Neural cell (in vitro differentiated cells): ENCODE measurements at regions not wholly inside any gene's neighbourhood (a gene's known extent, or its start where the extent isn't known, plus 50 kb on each side); places are given as distances from the start of the nearest gene placed in this dataset.

Experiments
- H2AFZ ChIP-seq: fragments of 200-600, 300-800 bp; sonication (generic), shearing (Covaris generic); 2 replicates; pipeline ENCODE4 v1.6.0; 2014; ENCODE audit warnings: low read depth, mild to moderate bottlenecking, antibody characterized with exemption, low read length, moderate library complexity
- H3F3A ChIP-seq: fragments of 200-600 bp; shearing (Covaris generic); 2 replicates; pipeline ENCODE4 v1.6.1; 2016; ENCODE audit warnings: mild to moderate bottlenecking, moderate library complexity, mixed read lengths, antibody characterized with exemption, low read length; ENCODE audit not compliant: insufficient read depth, poor library complexity, severe bottlenecking
- H3K27ac ChIP-seq: fragments of 200-600, 300-800 bp; sonication (generic), shearing (Covaris generic); 2 replicates; pipeline ENCODE4 v1.5.1; 2014; ENCODE audit warnings: mild to moderate bottlenecking, low read length, moderate library complexity
- H3K27me3 ChIP-seq: fragments of 300-800, 200-600 bp; sonication (generic), shearing (Covaris generic); 2 replicates; pipeline ENCODE4 v1.6.0; 2014; ENCODE audit warnings: mild to moderate bottlenecking, low read depth, low read length, moderate library complexity; ENCODE audit not compliant: insufficient read depth
- H3K36me3 ChIP-seq: fragments of 300-800, 200-600 bp; sonication (generic), shearing (Covaris generic); 2 replicates; pipeline ENCODE4 v1.5.1; 2014; ENCODE audit warnings: mild to moderate bottlenecking, antibody characterized with exemption, low read length, moderate library complexity; ENCODE audit not compliant: insufficient read depth
- H3K4me2 ChIP-seq: fragments of 300-800, 200-600 bp; sonication (generic), shearing (Covaris generic); 2 replicates; pipeline ENCODE4 v1.6.0; 2014; ENCODE audit warnings: mild to moderate bottlenecking, low read length
- H3K4me3 ChIP-seq: fragments of 300-800, 200-600 bp; sonication (generic), shearing (Covaris generic); 2 replicates; pipeline ENCODE4 v1.5.1; 2014; ENCODE audit warnings: mild to moderate bottlenecking, low read length, moderate library complexity
- H3K79me2 ChIP-seq: fragments of 200-600 bp; shearing (Covaris generic); replicated peaks from 2 replicates; pipeline ENCODE4 v1.6.0; 2014; ENCODE audit warnings: mild to moderate bottlenecking, low read length, moderate library complexity; ENCODE audit not compliant: insufficient read depth
- H3K9ac ChIP-seq: fragments of 300-800, 200-600 bp; sonication (generic), shearing (Covaris generic); 2 replicates; pipeline ENCODE4 v1.6.1; 2016; ENCODE audit warnings: mild to moderate bottlenecking, low read length, mixed read lengths
- H3K9me2 ChIP-seq: fragments of 200-600 bp; shearing (Covaris generic); 2 replicates; pipeline ENCODE4 v1.6.1; 2016; ENCODE audit warnings: mild to moderate bottlenecking, low read length, mixed read lengths; ENCODE audit not compliant: insufficient read depth
- H3K9me3 ChIP-seq: fragments of 200-600, 300-800 bp; sonication (generic), shearing (Covaris generic); 2 replicates; pipeline ENCODE4 v1.6.1; 2016; ENCODE audit warnings: mild to moderate bottlenecking, mixed run types, low read length, moderate library complexity, mixed read lengths
- H4K20me1 ChIP-seq: fragments of 200-600 bp; shearing (Covaris generic); 2 replicates; pipeline ENCODE4 v1.6.1; 2016; ENCODE audit warnings: mild to moderate bottlenecking, mixed run types; ENCODE audit not compliant: insufficient read depth
- CTCF ChIP-seq: fragments of 450-650 bp; IDR thresholded peaks from 2 replicates; pipeline ENCODE4 v1.5.1; 2014; ENCODE audit warnings: antibody characterized with exemption, mild to moderate bottlenecking, moderate library complexity; ENCODE audit not compliant: poor library complexity, severe bottlenecking
- EP300 ChIP-seq: fragments of 450-650 bp; conservative IDR thresholded peaks from 2 replicates; pipeline ENCODE4 v1.6.1; 2014; ENCODE audit warnings: antibody characterized with exemption, mild to moderate bottlenecking, moderate library complexity; ENCODE audit not compliant: poor library complexity, severe bottlenecking
- EZH2 ChIP-seq: fragments of 200-600, 300-800 bp; shearing (Covaris generic), sonication (generic); IDR thresholded peaks from 2 replicates; pipeline ENCODE4 v1.6.1; 2014; ENCODE audit warnings: antibody characterized with exemption, low read length, borderline replicate concordance, mild to moderate bottlenecking; ENCODE audit not compliant: insufficient read depth, poor library complexity, severe bottlenecking
- MXI1 ChIP-seq: fragments of 450-650 bp; conservative IDR thresholded peaks from 2 replicates; pipeline ENCODE4 v1.6.1; 2014; ENCODE audit warnings: antibody characterized with exemption, mild to moderate bottlenecking; ENCODE audit not compliant: poor library complexity, severe bottlenecking
- POLR2AphosphoS5 ChIP-seq: IDR thresholded peaks from 2 replicates; pipeline ENCODE4 v1.6.1; 2012
- RAD21 ChIP-seq: fragments of 450-650 bp; conservative IDR thresholded peaks from 2 replicates; pipeline ENCODE4 v1.6.1; 2014; ENCODE audit warnings: antibody characterized with exemption, mild to moderate bottlenecking, moderate library complexity
- REST ChIP-seq: IDR thresholded peaks from 2 replicates; pipeline ENCODE4 v1.6.1; 2012; ENCODE audit warnings: borderline replicate concordance
- SMC3 ChIP-seq: fragments of 450-650 bp; conservative IDR thresholded peaks from 2 replicates; pipeline ENCODE4 v1.6.1; 2014; ENCODE audit warnings: antibody characterized with exemption, mild to moderate bottlenecking, moderate library complexity; ENCODE audit not compliant: poor library complexity
- TAF1 ChIP-seq: IDR thresholded peaks from 2 replicates; pipeline ENCODE4 v1.6.1; 2012; ENCODE audit warnings: low read depth

GRCh38 chr2:161100211-161100895, 59.9 kb upstream of the TANK start:
- Histone ChIP-seq H4K20me1 (no peaks in the 10 kb centered on the region), H3K27ac (no peak overlapping the region), H3K9ac (no peak overlapping the region), H3K4me3 (no peak overlapping the region), H3K36me3 (no peaks in the 10 kb centered on the region), H3F3A (no peaks in the 10 kb centered on the region), H3K79me2 (no peaks in the 10 kb centered on the region), H2AFZ (no peak overlapping the region), H3K4me2 (no peak overlapping the region), H3K27me3 (no peaks in the 10 kb centered on the region), H3K9me2 (no peaks in the 10 kb centered on the region), H3K9me3 (no peaks in the 10 kb centered on the region)
- no peak for TF ChIP-seq TAF1
- TF ChIP-seq EP300 = no peak
- no peak for TF ChIP-seq RAD21
- TF ChIP-seq REST = no peak
- no peak for TF ChIP-seq EZH2
- no peak for TF ChIP-seq POLR2AphosphoS5
- TF ChIP-seq CTCF = no peak
- no peak for TF ChIP-seq SMC3
- TF ChIP-seq MXI1 = no peak

- no peaks in the 10 kb centered on the region for H3K9me3 ChIP-seq
- no peak overlapping the region for H3K4me3 ChIP-seq
- no peaks in the 10 kb centered on the region for H3K79me2 ChIP-seq
- TF ChIP-seq SMC3 (no peak), EZH2 (no peak), REST (no peak), EP300 (no peak), CTCF (no peak), MXI1 (no peak)
- no peak overlapping the region for H2AFZ ChIP-seq
- no peaks in the 10 kb centered on the region for H3K27me3 ChIP-seq
- H3F3A ChIP-seq = no peaks in the 10 kb centered on the region
- H4K20me1 ChIP-seq = no peaks in the 10 kb centered on the region
- no peak overlapping the region for H3K4me2 ChIP-seq
- H3K36me3 ChIP-seq = no peaks in the 10 kb centered on the region
- no peak overlapping the region for H3K27ac ChIP-seq
- no peak overlapping the region for H3K9ac ChIP-seq
- no peaks in the 10 kb centered on the region for H3K9me2 ChIP-seq
Measured at GRCh38 chr2:161101406-161101805, 58.8 kb upstream of the TANK start.
